HG02852 (cell line): ENCODE measurements at regions not wholly inside any gene's neighbourhood (a gene's known extent, or its start where the extent isn't known, plus 50 kb on each side); places are given as distances from the start of the nearest gene placed in this dataset.

Experiments
- ATAC-seq: cut with Tn5 transposase; IDR thresholded peaks from one replicate; pipeline ENCODE4 v1.9.1; 2021; ENCODE audit warnings: mild to moderate bottlenecking, moderate library complexity; ENCODE audit not compliant: unreplicated experiment

DNA sequence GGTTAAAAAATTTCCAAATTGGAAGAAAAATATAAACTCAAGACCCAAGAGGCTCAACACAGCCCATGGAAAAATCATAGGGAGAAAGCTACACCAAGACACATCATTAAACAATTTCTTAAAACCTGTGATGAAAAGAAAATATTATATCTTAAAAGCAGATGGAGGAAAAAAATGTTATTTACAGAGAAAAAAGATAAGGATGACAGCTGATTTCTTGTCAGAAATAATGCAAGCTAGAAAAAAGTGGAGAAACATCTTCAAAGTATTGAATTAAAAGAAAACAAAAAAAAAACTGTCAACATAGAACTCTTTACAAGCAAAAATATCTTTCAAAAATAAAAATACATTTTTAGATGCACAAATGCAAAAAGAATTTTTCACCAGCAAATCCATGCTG lies 930.5 kb downstream of the ADGRL2 start:
- ATAC-seq = no peak

- no peak for ATAC-seq
Observed at GRCh38 chr1:82728206-82728605, 927.5 kb downstream of the ADGRL2 start.

GRCh38 chr1:82724246-82724645 lies 923.5 kb downstream of the ADGRL2 start:
- no peak for ATAC-seq

- no peak for ATAC-seq
Observed at GRCh38 chr1:82722608-82723007, 921.9 kb downstream of the ADGRL2 start.

DNA sequence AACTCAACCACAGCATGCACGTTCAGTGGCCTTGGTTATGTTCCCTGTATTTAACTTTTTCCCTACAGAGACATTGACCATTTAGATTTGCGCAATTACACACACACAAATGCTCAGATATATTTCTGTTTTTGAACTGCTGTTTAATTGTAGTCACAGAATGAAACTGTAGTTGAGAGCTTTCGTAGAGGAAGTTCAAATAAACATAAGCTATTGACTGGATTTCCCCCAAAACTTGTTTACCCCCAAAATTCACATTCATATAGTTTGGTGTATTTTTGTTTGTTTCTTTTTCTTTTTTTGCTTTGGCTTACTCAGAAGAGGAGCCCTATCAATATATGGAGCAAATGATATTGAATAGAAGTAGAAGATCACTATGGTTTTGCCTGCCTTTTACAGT lies 921.0 kb downstream of the ADGRL2 start:
- ATAC-seq = no peak

DNA sequence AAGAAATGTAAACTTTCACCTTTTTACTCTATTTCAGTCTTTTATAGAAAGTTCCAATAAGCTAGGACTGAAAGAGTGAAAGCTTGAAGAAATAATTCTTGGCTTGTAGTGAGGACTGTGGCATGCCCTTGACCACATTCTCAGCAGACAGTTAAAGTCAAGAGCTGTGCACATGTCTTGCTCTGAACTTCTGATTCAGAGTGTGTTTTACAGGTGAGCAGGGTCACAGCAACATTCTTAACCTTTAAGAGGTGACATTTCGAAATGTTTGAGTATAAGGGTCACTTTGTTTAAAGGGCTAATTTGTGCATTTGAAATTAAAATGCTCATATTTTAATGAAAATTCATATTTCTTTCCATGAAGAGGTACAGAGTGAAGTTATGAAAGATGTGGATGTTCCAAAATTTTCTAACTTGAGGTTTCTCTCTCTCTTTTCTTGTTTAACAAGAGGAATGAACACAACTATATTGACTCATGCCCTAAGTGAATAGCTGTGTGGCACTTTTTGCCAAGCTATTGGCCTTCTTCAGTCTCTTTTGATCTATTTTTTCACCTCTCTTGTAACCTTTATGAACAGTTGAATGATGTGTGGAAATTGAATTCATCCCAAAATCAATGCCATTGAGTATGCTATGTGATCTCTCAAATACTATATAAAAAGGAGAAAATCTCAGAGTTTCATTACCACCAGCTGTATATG lies 918.1 kb downstream of the ADGRL2 start:
- ATAC-seq = no peak

- no peak for ATAC-seq
Observed at GRCh38 chr1:82710091-82710490, 909.4 kb downstream of the ADGRL2 start.

- no peak for ATAC-seq
Observed at GRCh38 chr1:82707681-82708080, 906.9 kb downstream of the ADGRL2 start.

- no peak for ATAC-seq
Observed at GRCh38 chr1:82706741-82707140, 906.0 kb downstream of the ADGRL2 start.

DNA sequence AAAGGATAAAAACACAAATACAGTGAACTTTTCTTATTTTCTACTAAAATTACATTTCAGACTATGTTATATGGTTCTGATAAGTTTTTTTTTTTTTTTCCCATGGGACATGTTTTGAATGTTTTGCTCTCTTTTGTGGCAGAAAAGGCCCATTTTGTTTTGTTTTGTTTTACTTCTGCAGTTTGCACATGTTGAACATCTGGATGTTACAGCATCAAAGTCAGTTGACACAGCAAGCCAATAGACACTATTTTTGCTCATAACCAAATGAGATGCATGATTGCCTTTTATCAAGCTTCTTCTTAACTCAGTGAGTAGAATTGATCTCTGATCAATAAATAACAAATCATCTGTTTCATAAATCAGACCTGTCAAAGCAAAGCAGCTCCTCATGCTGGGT lies 904.2 kb downstream of the ADGRL2 start:
- no peak for ATAC-seq

- no peak for ATAC-seq
Observed at GRCh38 chr1:82704393-82704792, 903.7 kb downstream of the ADGRL2 start.

- ATAC-seq = no peak
Observed at GRCh38 chr1:82703951-82704350, 903.2 kb downstream of the ADGRL2 start.

DNA sequence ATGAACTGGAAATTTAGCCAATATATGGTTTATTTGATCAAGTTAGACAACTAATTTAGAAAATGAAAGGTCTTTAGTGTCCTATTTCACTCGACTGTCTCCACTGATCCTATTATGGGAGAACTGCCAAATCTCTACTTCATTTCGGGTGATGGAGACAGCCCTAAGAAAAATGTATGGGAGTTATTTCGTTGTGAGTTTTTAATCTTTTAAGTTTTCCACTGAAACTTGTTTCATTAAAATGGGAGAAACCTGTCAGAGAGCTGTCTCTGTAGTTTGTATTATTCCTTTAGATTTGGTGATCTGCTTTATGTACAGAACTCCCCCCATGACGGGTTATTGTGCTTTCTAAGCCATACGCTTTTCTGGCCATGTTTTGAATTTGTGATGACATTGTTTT lies 899.7 kb downstream of the ADGRL2 start:
- ATAC-seq = no peak

DNA sequence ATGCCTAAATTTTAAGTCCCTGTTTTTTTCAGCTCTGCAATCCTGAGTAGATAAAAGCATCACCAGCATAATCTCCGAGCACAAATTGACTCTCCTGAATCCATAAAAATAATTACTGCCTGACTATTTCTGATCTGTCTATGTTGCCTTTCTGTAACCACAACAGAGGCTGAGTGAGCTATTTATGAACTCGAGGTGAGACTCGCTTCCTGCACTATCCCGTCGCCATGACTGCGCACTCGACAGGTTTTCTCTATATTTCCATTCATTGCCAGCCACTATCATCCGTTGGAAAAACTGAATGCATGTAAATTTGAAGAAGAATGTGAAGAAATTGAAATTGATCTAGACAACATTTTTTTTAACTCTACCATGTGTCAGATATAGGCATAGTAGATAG lies 897.2 kb downstream of the ADGRL2 start:
- ATAC-seq = no peak

DNA sequence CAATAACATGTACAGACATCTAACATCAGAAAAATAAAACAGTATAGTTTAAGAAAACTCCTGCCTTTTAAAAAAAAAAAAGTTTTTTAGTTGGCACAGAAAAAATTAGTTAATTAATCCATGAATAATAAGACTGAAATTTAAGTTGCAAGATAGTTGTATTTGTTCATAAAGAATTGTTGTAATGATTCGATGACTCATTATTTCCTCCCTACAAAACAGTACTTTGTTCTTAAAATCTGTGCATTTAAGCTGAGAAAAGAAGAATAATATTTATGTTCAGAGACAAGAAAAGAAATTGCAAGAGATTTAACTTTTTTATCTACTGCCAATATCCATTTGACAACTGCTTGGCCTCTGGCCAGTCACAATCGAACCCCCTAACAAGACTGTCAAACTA lies 894.7 kb downstream of the ADGRL2 start:
- no peak for ATAC-seq

DNA sequence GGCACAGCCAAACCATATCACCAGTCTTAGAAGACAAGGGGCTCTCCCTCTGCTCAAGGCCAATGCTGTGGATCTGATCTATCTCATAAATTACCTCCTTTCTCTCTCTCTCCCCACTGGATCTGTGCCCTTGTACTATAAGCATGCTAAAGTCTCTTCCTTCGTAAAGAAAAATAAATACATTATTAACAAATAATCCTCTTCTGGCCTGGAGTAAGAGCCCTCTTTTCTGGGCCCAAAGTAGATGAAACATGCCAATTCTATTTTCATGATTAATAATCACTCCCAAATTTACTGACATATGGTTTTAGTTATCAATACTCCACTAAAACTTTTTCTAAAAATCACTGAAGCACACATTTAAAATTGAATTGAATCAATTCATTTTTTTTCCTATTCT lies 889.7 kb downstream of the ADGRL2 start:
- ATAC-seq = no peak

DNA sequence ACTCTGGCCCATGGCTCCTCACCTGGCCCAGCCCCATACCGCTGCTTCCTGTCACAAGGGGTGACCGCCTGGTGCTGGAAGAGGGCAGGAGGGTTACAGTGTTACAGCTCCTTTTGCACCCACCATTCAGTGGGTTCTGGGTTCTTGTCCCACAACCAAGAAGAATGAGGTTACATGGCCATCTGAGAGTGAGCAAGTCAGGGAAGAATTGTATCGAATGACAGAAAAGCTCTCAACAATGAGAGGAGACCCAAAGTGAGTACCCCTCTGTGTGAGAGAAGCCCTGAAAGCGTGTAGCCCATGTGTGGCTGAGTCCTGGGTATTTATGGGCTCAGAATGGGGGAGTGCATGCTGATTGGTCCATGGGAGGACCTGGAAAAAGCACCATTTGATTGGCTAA lies 888.5 kb downstream of the ADGRL2 start:
- ATAC-seq = no peak

DNA sequence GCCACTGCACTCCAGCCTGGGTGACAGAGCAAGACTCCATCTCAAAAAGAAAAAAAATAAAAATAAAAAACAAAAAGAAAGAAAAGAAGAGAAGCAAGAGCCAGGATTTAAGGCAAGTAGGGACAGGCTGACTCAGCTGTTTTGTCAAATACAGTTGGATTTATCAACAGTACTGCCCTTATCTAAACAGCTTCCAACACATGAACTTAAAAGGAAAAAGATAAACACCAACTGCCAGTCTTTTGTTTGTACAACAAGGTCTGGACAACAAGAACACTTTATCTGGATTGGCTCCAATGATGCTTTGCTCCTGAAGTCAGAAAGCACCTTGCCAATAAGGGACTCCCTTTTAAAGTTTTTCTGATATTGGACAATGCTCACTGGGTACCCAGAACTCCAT lies 886.0 kb downstream of the ADGRL2 start:
- no peak for ATAC-seq

DNA sequence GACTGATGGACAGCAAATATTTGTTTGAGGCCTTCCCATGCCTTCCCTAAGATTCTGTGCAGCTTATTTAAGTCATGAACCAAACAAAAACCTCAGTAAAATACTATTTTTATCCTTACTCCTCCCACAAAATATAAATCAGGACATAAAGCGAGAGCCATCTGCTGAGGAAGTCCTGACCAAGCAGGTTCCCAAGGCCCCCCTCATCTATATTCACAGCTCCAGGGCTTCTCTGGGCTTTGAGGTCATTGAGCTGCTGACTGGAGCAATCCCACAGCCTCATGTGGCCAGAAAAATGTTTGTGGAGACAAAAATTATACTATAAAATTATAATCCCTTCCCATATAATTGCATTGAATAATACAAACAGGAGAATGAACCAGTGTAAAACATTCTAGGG lies 846.2 kb downstream of the ADGRL2 start:
- ATAC-seq = no peak

DNA sequence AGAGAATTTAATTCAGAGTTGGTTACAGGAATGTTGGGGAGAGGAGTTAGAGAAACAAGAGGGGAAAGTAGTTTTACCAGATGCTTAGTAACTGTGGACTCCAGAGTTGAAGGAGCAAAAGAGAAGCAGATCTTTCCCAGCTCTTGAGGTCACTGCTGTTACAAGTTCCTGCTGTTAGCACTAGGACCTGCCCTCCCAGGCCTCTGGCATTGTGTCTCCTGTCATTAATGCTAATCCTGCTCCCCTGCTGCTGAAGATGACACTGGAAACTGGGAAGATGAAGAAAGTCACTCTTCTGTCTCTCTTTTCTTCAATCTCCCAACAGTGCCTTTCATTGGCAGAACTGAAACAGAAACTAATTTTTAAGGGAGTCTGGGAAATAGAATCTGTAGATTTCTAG lies 845.6 kb downstream of the ADGRL2 start:
- no peak for ATAC-seq

- ATAC-seq = no peak
Observed at GRCh38 chr1:82644186-82644915, 843.6 kb downstream of the ADGRL2 start.

DNA sequence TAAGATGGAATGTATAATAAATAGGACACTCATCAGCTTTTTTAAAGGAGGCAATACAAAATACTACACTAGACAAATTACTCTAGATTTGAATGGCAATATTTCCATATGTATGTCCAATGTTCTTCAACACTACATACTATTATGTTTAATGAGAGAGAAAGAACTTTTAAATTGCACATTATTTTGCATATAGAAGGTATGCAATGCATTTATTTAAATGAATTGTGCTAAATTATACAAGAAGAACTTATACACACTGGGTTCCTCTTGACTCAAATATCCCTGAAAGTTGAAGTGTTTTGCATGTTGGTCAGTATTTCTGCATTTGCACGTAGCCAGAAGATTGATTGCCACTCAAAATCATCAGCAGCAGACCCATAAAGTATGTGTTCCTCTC lies 839.6 kb downstream of the ADGRL2 start:
- ATAC-seq = no peak

- no peak for ATAC-seq
Observed at GRCh38 chr1:82634266-82634665, 833.5 kb downstream of the ADGRL2 start.
